IMR-90 (cell line): ENCODE measurements at regions not wholly inside any gene's neighbourhood (a gene's known extent, or its start where the extent isn't known, plus 50 kb on each side); places are given as distances from the start of the nearest gene placed in this dataset.

ENCODE experiments used
- ATAC-seq: fragments of 200-7000 bp; cut with Tn5 transposase; 2 replicates; pipeline ENCODE4 v1.9.1; 2020; ENCODE audit warnings: low read depth, mild to moderate bottlenecking, moderate library complexity
- BruUV-seq: library from RNA; stranded (reverse); fragments of 400-500 nt; replicated peaks from 2 replicates; lab custom pipeline; 2021; lab: Mats Ljungman, UMichigan
- CTCF ChIA-PET: fragments of 300-600 bp; formaldehyde crosslinking; extraction: SDS; loops from one replicate; lab custom pipeline; 2021; ENCODE audit warnings: antibody characterized with exemption; lab: Yijun Ruan, JAX
- POLR2A ChIA-PET: fragments of 300-600 bp; sonication (Branson Sonifier 250); formaldehyde crosslinking; loops from one replicate; lab custom pipeline; 2022; ENCODE audit warnings: antibody characterized with exemption; ENCODE audit not compliant: unreplicated experiment; lab: Charles Lee
- DNase-seq: peaks from one replicate; pipeline ENCODE4 v3.0.0; 2013
- H2AFZ ChIP-seq: replicated peaks from 2 replicates; pipeline ENCODE3; 2013; ENCODE audit warnings: low read length, mild to moderate bottlenecking; ENCODE audit not compliant: poor library complexity
- H2AK5ac ChIP-seq: 2 replicates; pipeline ENCODE4 v1.6.1; 2013; ENCODE audit warnings: low read depth, low read length, inconsistent platforms
- H2AK9ac ChIP-seq: replicated peaks from 2 replicates; pipeline ENCODE3; 2013; ENCODE audit warnings: mild to moderate bottlenecking, low read depth, low read length, moderate library complexity; ENCODE audit not compliant: poor library complexity
- H2BK120ac ChIP-seq: 2 replicates; pipeline ENCODE4 v1.6.1; 2013; ENCODE audit warnings: low read depth, low read length, inconsistent platforms
- H2BK15ac ChIP-seq: 3 replicates; pipeline ENCODE4 v1.6.1; 2013; ENCODE audit warnings: low read depth, low read length, inconsistent platforms
- H2BK20ac ChIP-seq: 2 replicates; pipeline ENCODE4 v1.6.1; 2013; ENCODE audit warnings: low read depth, mild to moderate bottlenecking, inconsistent platforms, low read length, moderate library complexity
- H2BK5ac ChIP-seq: 2 replicates; pipeline ENCODE4 v1.6.1; 2013; ENCODE audit warnings: mild to moderate bottlenecking, low read depth, low read length, inconsistent platforms; ENCODE audit not compliant: poor library complexity, severe bottlenecking
- H3K14ac ChIP-seq: replicated peaks from 2 replicates; pipeline ENCODE4 v1.6.1; 2013; ENCODE audit warnings: low read depth, low read length, inconsistent platforms
- H3K18ac ChIP-seq: 2 replicates; pipeline ENCODE4 v1.6.1; 2013; ENCODE audit warnings: low read depth, low read length, control low read depth
- H3K23ac ChIP-seq: 2 replicates; pipeline ENCODE4 v1.6.1; 2013; ENCODE audit warnings: low read depth, low read length, inconsistent platforms
- H3K27ac ChIP-seq: 2 replicates; pipeline ENCODE4 v1.5.1; 2013; ENCODE audit warnings: mild to moderate bottlenecking, control low read depth, low read length; ENCODE audit not compliant: insufficient read depth
- H3K27me3 ChIP-seq: 2 replicates; pipeline ENCODE4 v1.6.1; 2013; ENCODE audit warnings: low read length; ENCODE audit not compliant: control insufficient read depth, insufficient read depth
- H3K36me3 ChIP-seq: 2 replicates; pipeline ENCODE4 v1.6.1; 2013; ENCODE audit warnings: low read length, mixed read lengths; ENCODE audit not compliant: control insufficient read depth, insufficient read depth
- H3K4ac ChIP-seq: 2 replicates; pipeline ENCODE4 v1.6.1; 2013; ENCODE audit warnings: low read depth, low read length, inconsistent platforms
- H3K4me1 ChIP-seq: 2 replicates; pipeline ENCODE4 v1.6.1; 2013; ENCODE audit warnings: low read length, mixed read lengths; ENCODE audit not compliant: control insufficient read depth, insufficient read depth
- H3K4me2 ChIP-seq: 2 replicates; pipeline ENCODE4 v1.6.1; 2013; ENCODE audit warnings: low read depth, mild to moderate bottlenecking, control low read depth, low read length, moderate library complexity
- H3K4me3 ChIP-seq: 2 replicates; pipeline ENCODE4 v1.5.1; 2013; ENCODE audit warnings: low read depth, mild to moderate bottlenecking, control low read depth, low read length, moderate library complexity; ENCODE audit not compliant: insufficient read depth
- H3K56ac ChIP-seq: 2 replicates; pipeline ENCODE4 v1.6.1; 2013; ENCODE audit warnings: low read length, inconsistent platforms; ENCODE audit not compliant: insufficient read depth; ENCODE audit errors: extremely low read depth
- H3K79me1 ChIP-seq, 2 experiments: 2 replicates each; pipeline ENCODE4 v1.6.1; 2013; ENCODE audit warnings: low read length in 2 of 2, inconsistent platforms in 1 of 2, low read depth in 1 of 2
- H3K9ac ChIP-seq: 2 replicates; pipeline ENCODE4 v1.6.1; 2013; ENCODE audit warnings: low read depth, low read length, control low read depth
- H3K9me1 ChIP-seq: 2 replicates; pipeline ENCODE4 v1.6.1; 2013; ENCODE audit warnings: low read length, inconsistent platforms; ENCODE audit not compliant: insufficient read depth
- H3K9me3 ChIP-seq: 2 replicates; pipeline ENCODE4 v1.6.1; 2013; ENCODE audit warnings: low read length; ENCODE audit not compliant: control insufficient read depth, insufficient read depth
- H4K20me1 ChIP-seq: 2 replicates; pipeline ENCODE4 v1.6.1; 2013; ENCODE audit warnings: low read length, inconsistent platforms; ENCODE audit not compliant: insufficient read depth
- H4K5ac ChIP-seq: 2 replicates; pipeline ENCODE4 v1.6.1; 2013; ENCODE audit warnings: mild to moderate bottlenecking, low read depth, low read length, control low read depth
- H4K8ac ChIP-seq, 2 experiments: 2 replicates each; pipeline ENCODE4 v1.6.1; 2013; ENCODE audit warnings: low read depth in 2 of 2, low read length in 2 of 2, control low read depth in 1 of 2, inconsistent platforms in 1 of 2
- H4K91ac ChIP-seq: 2 replicates; pipeline ENCODE4 v1.6.1; 2013; ENCODE audit warnings: low read depth, low read length, inconsistent platforms; ENCODE audit not compliant: insufficient read depth
- CEBPB ChIP-seq: IDR thresholded peaks from 2 replicates; pipeline ENCODE4 v1.6.1; 2012; ENCODE audit warnings: low read depth, low read length, improper control_type of control experiment
- CHD1 ChIP-seq: IDR thresholded peaks from 2 replicates; pipeline ENCODE4 v1.6.1; 2012; ENCODE audit warnings: low read depth, low read length, improper control_type of control experiment
- CTCF ChIP-seq: conservative IDR thresholded peaks from 2 replicates; pipeline ENCODE4 v1.5.1; 2012; ENCODE audit warnings: mild to moderate bottlenecking, low read depth, low read length, improper control_type of control experiment
- ELK1 ChIP-seq: fragments of 150-350 bp; IDR thresholded peaks from 2 replicates; pipeline ENCODE4 v1.6.1; 2016; ENCODE audit warnings: low read depth, mild to moderate bottlenecking, low read length, moderate library complexity, borderline replicate concordance
- MAZ ChIP-seq: IDR thresholded peaks from 2 replicates; pipeline ENCODE4 v1.6.1; 2012; ENCODE audit warnings: low read depth, mild to moderate bottlenecking, low read length, improper control_type of control experiment, moderate library complexity, borderline replicate concordance
- NFE2L2 ChIP-seq: fragments of 150-350 bp; IDR thresholded peaks from 2 replicates; pipeline ENCODE4 v1.6.1; 2016; ENCODE audit warnings: low read depth, mild to moderate bottlenecking, low read length
- POLR2A ChIP-seq: IDR thresholded peaks from 2 replicates; pipeline ENCODE4 v1.6.1; 2012; ENCODE audit warnings: mild to moderate bottlenecking, low read depth, low read length
- RAD21 ChIP-seq: IDR thresholded peaks from 2 replicates; pipeline ENCODE4 v1.6.1; 2012; ENCODE audit warnings: low read length, improper control_type of control experiment
- RCOR1 ChIP-seq: IDR thresholded peaks from 2 replicates; pipeline ENCODE4 v1.6.1; 2012; ENCODE audit warnings: mild to moderate bottlenecking, low read length, improper control_type of control experiment; ENCODE audit not compliant: insufficient replicate concordance
- RFX5 ChIP-seq: IDR thresholded peaks from 2 replicates; pipeline ENCODE4 v1.8.0; 2012; ENCODE audit warnings: low read depth, mild to moderate bottlenecking, low read length, moderate library complexity
- SMC3 ChIP-seq: fragments of 150-350 bp; IDR thresholded peaks from 2 replicates; pipeline ENCODE4 v1.6.1; 2016; ENCODE audit warnings: low read depth, mild to moderate bottlenecking, antibody characterized with exemption, low read length, moderate library complexity
- USF2 ChIP-seq: fragments of 150-350 bp; IDR thresholded peaks from 2 replicates; pipeline ENCODE4 v1.6.1; 2017; ENCODE audit warnings: mild to moderate bottlenecking, antibody characterized with exemption, low read length, low read depth
- WGBS, 2 experiments: methylation state at CpG; one replicate each; pipeline versions ENCODE4 v1.1.5 to v1.1.7; 2013; ENCODE audit warnings: missing lambda C conversion rate in 2 of 2; ENCODE audit not compliant: insufficient read length in 1 of 2; ENCODE audit errors: extremely low coverage in 2 of 2; 5-methylcytosine and 5-hydroxymethylcytosine counted together
- dilution Hi-C: fragments of 300-500 bp; cut with HindIII; formaldehyde crosslinking; loops from one replicate; pipeline ENCODE4 v1.14.3; 2018; ENCODE audit warnings: low sequenced_read_pairs; ENCODE audit not compliant: unreplicated experiment
- in situ Hi-C: fragments of 300-500 bp; cut with MboI; formaldehyde crosslinking; loops from 3 replicates; pipeline ENCODE4 v1.14.3; 2019; ENCODE audit warnings: low sequenced_read_pairs, inconsistent platforms, mixed read lengths
- intact Hi-C: fragments of 100-400 bp; cut with micrococcal nuclease; formaldehyde crosslinking; loops from 2 replicates; pipeline ENCODE4 v1.10.0; 2022

- H2BK5ac ChIP-seq: no peak overlapping the region
- no peak overlapping the region for H2BK20ac ChIP-seq
- no TSS peak for BruUV-seq
- H4K91ac ChIP-seq: no peak overlapping the region
- no peak overlapping the region for H3K14ac ChIP-seq
- no peak overlapping the region for H2BK120ac ChIP-seq
- CTCF ChIA-PET: no interaction called here
- in situ Hi-C loops: no loop called here
- no peaks in the 10 kb centered on the region for H3K9me1 ChIP-seq
- no CpG with 5 or more reads among the region's 9 CpGs for WGBS, 2 experiments
- no peak overlapping the region for H3K9ac ChIP-seq
- H3K4ac ChIP-seq: no peak overlapping the region
- intact Hi-C loops: no loop called here
- no peak overlapping the region for H3K4me2 ChIP-seq
- no peak overlapping the region for H3K4me3 ChIP-seq
- TF ChIP-seq RCOR1 (no peak), CEBPB (no peak), MAZ (no peak), RFX5 (no peak), USF2 (no peak), ELK1 (no peak), SMC3 (no peak), CTCF (no peak), NFE2L2 (no peak), RAD21 (no peak), POLR2A (no peak), CHD1 (no peak)
- no peak overlapping the region for H2AK5ac ChIP-seq
- H2BK15ac ChIP-seq: no peak overlapping the region
- no peak for DNase-seq
- no peak overlapping the region for H4K8ac ChIP-seq
- dilution Hi-C loops: no loop called here
- H3K18ac ChIP-seq: no peak overlapping the region
- H3K56ac ChIP-seq: no peak overlapping the region
- H3K27me3 ChIP-seq: no peaks in the 10 kb centered on the region
- H2AFZ ChIP-seq: no peak overlapping the region
- H3K9me3 ChIP-seq: peaks cover 10% of the 10 kb centered on the region; the same call in 1 of the 2 replicates
- no peak overlapping the region for H4K5ac ChIP-seq
- no peak overlapping the region for H2AK9ac ChIP-seq
- no peaks in the 10 kb centered on the region for H4K20me1 ChIP-seq
- H3K79me1 ChIP-seq: no peaks in the 10 kb centered on the region
- H3K23ac ChIP-seq: no peak overlapping the region
- POLR2A ChIA-PET: no interaction called here
- no peaks in the 10 kb centered on the region for H3K36me3 ChIP-seq
- H3K4me1 ChIP-seq: no peaks in the 10 kb centered on the region
- no peak overlapping the region for H3K27ac ChIP-seq
- ATAC-seq: no peak
Measured at GRCh38 chr4:65973186-65973585, 302.9 kb upstream of the EPHA5 start.
